ENCODE measurements at regions not wholly inside any gene's neighbourhood (a gene's known extent, or its start where the extent isn't known, plus 50 kb on each side); places are given as distances from the start of the nearest gene placed in this dataset.

DNA sequence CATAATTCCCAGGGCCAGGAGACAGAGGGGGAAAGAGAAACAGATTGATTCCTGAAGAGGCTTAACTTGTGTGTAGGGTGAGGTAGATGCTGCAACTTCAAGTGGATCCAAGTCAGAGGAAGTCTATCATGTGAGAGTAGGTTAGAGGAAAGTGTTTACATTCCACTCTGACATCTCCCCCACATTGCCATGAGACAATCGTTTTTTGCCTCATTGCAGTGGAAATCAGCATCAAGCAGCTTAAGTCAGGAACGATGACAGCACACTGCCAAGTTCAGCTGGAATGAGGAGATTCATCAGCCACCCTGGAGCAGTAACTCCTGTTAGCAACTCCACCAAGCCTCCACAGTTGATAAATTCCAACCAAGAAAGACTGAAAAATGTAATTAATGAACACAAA lies 689.7 kb upstream of the MEF2C start:
- TF ChIP-seq, protein P1, sequence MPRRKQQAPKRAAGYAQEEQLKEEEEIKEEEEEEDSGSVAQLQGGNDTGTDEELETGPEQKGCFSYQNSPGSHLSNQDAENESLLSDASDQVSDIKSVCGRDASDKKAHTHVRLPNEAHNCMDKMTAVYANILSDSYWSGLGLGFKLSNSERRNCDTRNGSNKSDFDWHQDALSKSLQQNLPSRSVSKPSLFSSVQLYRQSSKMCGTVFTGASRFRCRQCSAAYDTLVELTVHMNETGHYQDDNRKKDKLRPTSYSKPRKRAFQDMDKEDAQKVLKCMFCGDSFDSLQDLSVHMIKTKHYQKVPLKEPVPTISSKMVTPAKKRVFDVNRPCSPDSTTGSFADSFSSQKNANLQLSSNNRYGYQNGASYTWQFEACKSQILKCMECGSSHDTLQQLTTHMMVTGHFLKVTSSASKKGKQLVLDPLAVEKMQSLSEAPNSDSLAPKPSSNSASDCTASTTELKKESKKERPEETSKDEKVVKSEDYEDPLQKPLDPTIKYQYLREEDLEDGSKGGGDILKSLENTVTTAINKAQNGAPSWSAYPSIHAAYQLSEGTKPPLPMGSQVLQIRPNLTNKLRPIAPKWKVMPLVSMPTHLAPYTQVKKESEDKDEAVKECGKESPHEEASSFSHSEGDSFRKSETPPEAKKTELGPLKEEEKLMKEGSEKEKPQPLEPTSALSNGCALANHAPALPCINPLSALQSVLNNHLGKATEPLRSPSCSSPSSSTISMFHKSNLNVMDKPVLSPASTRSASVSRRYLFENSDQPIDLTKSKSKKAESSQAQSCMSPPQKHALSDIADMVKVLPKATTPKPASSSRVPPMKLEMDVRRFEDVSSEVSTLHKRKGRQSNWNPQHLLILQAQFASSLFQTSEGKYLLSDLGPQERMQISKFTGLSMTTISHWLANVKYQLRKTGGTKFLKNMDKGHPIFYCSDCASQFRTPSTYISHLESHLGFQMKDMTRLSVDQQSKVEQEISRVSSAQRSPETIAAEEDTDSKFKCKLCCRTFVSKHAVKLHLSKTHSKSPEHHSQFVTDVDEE (CRISPR knock-in tag; IDR thresholded peaks at IDR 0.05): no peak
- TF ChIP-seq CSDC2 (CRISPR knock-in tag; IDR thresholded peaks at IDR 0.05) (no peak), OSR1 (CRISPR knock-in tag; IDR thresholded peaks at IDR 0.05) (no peak), SNAI2 (CRISPR knock-in tag; IDR thresholded peaks at IDR 0.05) (no peak), RARB (CRISPR knock-in tag; IDR thresholded peaks at IDR 0.05) (no peak), BACH2 (CRISPR knock-in tag; IDR thresholded peaks at IDR 0.05; ENCODE audit: borderline replicate concordance) (no peak), ZNF70 (CRISPR knock-in tag; IDR thresholded peaks at IDR 0.05) (no peak), ZC3H10 (CRISPR knock-in tag; IDR thresholded peaks at IDR 0.05) (no peak), TOX (CRISPR knock-in tag; IDR thresholded peaks at IDR 0.05; ENCODE audit: borderline replicate concordance) (no peak), ISL1 (CRISPR knock-in tag; IDR thresholded peaks at IDR 0.05) (no peak), PPARA (CRISPR knock-in tag; IDR thresholded peaks at IDR 0.05; ENCODE audit: borderline replicate concordance) (no peak), GLIS3 (CRISPR knock-in tag; IDR thresholded peaks at IDR 0.05) (no peak), ZNF565 (CRISPR knock-in tag; conservative IDR thresholded peaks at IDR 0.05; ENCODE audit: low read depth) (no peak), ZNF8 (CRISPR knock-in tag; IDR thresholded peaks at IDR 0.05) (no peak)
- TF ChIP-seq, protein P2, sequence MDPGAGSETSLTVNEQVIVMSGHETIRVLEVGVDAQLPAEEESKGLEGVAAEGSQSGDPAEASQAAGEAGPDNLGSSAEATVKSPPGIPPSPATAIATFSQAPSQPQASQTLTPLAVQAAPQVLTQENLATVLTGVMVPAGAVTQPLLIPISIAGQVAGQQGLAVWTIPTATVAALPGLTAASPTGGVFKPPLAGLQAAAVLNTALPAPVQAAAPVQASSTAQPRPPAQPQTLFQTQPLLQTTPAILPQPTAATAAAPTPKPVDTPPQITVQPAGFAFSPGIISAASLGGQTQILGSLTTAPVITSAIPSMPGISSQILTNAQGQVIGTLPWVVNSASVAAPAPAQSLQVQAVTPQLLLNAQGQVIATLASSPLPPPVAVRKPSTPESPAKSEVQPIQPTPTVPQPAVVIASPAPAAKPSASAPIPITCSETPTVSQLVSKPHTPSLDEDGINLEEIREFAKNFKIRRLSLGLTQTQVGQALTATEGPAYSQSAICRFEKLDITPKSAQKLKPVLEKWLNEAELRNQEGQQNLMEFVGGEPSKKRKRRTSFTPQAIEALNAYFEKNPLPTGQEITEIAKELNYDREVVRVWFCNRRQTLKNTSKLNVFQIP (CRISPR knock-in tag; IDR thresholded peaks at IDR 0.05; ENCODE audit: borderline replicate concordance, low read depth): no peak
- TF ChIP-seq, protein P3, sequence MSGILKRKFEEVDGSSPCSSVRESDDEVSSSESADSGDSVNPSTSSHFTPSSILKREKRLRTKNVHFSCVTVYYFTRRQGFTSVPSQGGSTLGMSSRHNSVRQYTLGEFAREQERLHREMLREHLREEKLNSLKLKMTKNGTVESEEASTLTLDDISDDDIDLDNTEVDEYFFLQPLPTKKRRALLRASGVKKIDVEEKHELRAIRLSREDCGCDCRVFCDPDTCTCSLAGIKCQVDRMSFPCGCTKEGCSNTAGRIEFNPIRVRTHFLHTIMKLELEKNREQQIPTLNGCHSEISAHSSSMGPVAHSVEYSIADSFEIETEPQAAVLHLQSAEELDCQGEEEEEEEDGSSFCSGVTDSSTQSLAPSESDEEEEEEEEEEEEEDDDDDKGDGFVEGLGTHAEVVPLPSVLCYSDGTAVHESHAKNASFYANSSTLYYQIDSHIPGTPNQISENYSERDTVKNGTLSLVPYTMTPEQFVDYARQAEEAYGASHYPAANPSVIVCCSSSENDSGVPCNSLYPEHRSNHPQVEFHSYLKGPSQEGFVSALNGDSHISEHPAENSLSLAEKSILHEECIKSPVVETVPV (CRISPR knock-in tag; IDR thresholded peaks at IDR 0.05): no peak
- TF ChIP-seq, protein P4, sequence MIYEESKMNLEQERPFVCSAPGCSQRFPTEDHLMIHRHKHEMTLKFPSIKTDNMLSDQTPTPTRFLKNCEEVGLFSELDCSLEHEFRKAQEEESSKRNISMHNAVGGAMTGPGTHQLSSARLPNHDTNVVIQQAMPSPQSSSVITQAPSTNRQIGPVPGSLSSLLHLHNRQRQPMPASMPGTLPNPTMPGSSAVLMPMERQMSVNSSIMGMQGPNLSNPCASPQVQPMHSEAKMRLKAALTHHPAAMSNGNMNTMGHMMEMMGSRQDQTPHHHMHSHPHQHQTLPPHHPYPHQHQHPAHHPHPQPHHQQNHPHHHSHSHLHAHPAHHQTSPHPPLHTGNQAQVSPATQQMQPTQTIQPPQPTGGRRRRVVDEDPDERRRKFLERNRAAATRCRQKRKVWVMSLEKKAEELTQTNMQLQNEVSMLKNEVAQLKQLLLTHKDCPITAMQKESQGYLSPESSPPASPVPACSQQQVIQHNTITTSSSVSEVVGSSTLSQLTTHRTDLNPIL (CRISPR knock-in tag; IDR thresholded peaks at IDR 0.05; ENCODE audit: low read depth): no peak
- ATAC-seq: no peak

DNA sequence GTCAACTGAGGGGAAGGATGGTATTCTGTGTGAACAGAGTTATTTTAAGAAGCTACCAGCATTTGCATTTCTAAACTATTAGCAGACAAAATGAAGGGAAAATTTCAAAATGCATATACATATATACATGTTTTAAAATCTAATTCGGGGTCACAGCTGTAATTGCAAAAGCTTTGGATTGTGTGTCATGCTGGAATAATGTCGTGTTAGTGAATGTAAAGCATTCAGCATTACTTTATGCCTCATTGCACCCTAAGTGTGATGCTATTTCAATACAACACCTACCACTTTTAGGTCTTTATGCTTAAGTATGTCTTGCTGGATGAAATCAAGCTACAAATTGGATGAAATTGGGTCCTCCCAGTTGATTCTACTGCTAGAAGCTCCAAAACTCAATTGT lies 687.6 kb upstream of the MEF2C start:
- ATAC-seq: no peak
- TF ChIP-seq, protein P2 (CRISPR knock-in tag; IDR thresholded peaks at IDR 0.05; ENCODE audit: borderline replicate concordance, low read depth): no peak
- TF ChIP-seq ARNTL (CRISPR knock-in tag; IDR thresholded peaks at IDR 0.05; ENCODE audit: borderline replicate concordance, low read depth) (no peak), ZNF565 (CRISPR knock-in tag; conservative IDR thresholded peaks at IDR 0.05; ENCODE audit: low read depth) (no peak), SNAI2 (CRISPR knock-in tag; IDR thresholded peaks at IDR 0.05) (no peak), ZNF8 (CRISPR knock-in tag; IDR thresholded peaks at IDR 0.05) (no peak), ZFP3 (CRISPR knock-in tag; IDR thresholded peaks at IDR 0.05) (no peak), CSDC2 (CRISPR knock-in tag; IDR thresholded peaks at IDR 0.05) (no peak), ZFP30 (CRISPR knock-in tag; IDR thresholded peaks at IDR 0.05) (no peak), OSR1 (CRISPR knock-in tag; IDR thresholded peaks at IDR 0.05) (no peak), ZC3H10 (CRISPR knock-in tag; IDR thresholded peaks at IDR 0.05) (no peak), ZNF70 (CRISPR knock-in tag; IDR thresholded peaks at IDR 0.05) (no peak), BACH2 (CRISPR knock-in tag; IDR thresholded peaks at IDR 0.05; ENCODE audit: borderline replicate concordance) (no peak)
- TF ChIP-seq, protein P5, sequence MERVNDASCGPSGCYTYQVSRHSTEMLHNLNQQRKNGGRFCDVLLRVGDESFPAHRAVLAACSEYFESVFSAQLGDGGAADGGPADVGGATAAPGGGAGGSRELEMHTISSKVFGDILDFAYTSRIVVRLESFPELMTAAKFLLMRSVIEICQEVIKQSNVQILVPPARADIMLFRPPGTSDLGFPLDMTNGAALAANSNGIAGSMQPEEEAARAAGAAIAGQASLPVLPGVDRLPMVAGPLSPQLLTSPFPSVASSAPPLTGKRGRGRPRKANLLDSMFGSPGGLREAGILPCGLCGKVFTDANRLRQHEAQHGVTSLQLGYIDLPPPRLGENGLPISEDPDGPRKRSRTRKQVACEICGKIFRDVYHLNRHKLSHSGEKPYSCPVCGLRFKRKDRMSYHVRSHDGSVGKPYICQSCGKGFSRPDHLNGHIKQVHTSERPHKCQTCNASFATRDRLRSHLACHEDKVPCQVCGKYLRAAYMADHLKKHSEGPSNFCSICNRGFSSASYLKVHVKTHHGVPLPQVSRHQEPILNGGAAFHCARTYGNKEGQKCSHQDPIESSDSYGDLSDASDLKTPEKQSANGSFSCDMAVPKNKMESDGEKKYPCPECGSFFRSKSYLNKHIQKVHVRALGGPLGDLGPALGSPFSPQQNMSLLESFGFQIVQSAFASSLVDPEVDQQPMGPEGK (CRISPR knock-in tag; IDR thresholded peaks at IDR 0.05; ENCODE audit: borderline replicate concordance): no peak
- TF ChIP-seq, protein P1 (CRISPR knock-in tag; IDR thresholded peaks at IDR 0.05): no peak
